Natural killer cell treated with Interleukin-12 subunit alpha and Interleukin-12 subunit beta and Interleukin-15 and Interleukin-18, amount 100 ng/mL, for 72 hours (primary cell): ENCODE measurements at regions not wholly inside any gene's neighbourhood (a gene's known extent, or its start where the extent isn't known, plus 50 kb on each side); places are given as distances from the start of the nearest gene placed in this dataset.
"Not testable (repeated sequence)": the region's sequence is repeated elsewhere in the genome, so short reads cannot be mapped to it uniquely, and the experiment has no call there.

Experiments
- ATAC-seq, 2 donors: fragments of 150-1000 bp; cut with Tn5 transposase in 1 of 2; sonication (Bioruptor Pico), chemical (Tn5 transposase) in 1 of 2; 2 replicates each; pipeline ENCODE4 v1.10.0; 2021
- DNase-seq: peaks from one replicate; pipeline ENCODE4 v3.0.0; 2022; ENCODE audit warnings: low spot score
- H3K27ac Mint-ChIP-seq, 2 donors: 1 replicate in 1 of 2; 2 replicates in 1 of 2; pipeline ENCODE4 v1.8.0; 2022; ENCODE audit warnings: mixed read lengths in 2 of 2, mild to moderate bottlenecking in 1 of 2, moderate library complexity in 1 of 2
- H3K27me3 Mint-ChIP-seq, 2 donors: 1 replicate in 1 of 2; 2 replicates in 1 of 2; pipeline ENCODE4 v1.8.0; 2022; ENCODE audit warnings: mixed read lengths in 2 of 2
- H3K36me3 Mint-ChIP-seq: one replicate; pipeline ENCODE4 v1.8.0; 2022; ENCODE audit warnings: mixed read lengths
- H3K4me1 Mint-ChIP-seq, 2 donors: 1 replicate in 1 of 2; 2 replicates in 1 of 2; pipeline ENCODE4 v1.8.0; 2022; ENCODE audit warnings: low read depth in 2 of 2, mixed read lengths in 2 of 2, mild to moderate bottlenecking in 1 of 2
- H3K4me3 Mint-ChIP-seq: one replicate; pipeline ENCODE4 v1.8.0; 2022; ENCODE audit warnings: mixed read lengths
- H3K9me3 Mint-ChIP-seq: 2 replicates; pipeline ENCODE4 v1.8.0; 2022; ENCODE audit warnings: mixed read lengths

GRCh38 chr22:49691256-49691655 is 136.4 kb downstream of the BRD1 start:
- DNase-seq: no peak
- H3K4me1 Mint-ChIP-seq: no peaks in the 10 kb centered on the region

GRCh38 chr22:49690454-49690853 is 137.2 kb downstream of the BRD1 start:
- Mint-ChIP-seq H3K4me3 (peak overlapping the region; percentile 16), H3K27ac (no peak overlapping the region), H3K27me3 (peaks cover 0 to 18% of the 10 kb centered on the region in 2 donors), H3K36me3 (no peaks in the 10 kb centered on the region), H3K9me3 (no peaks in the 10 kb centered on the region), H3K4me1 (no peaks in the 10 kb centered on the region)
- peak in 1 of 2 donors; percentile 53 for ATAC-seq
- DNase-seq: no peak

More at GRCh38 chr22:49691256-49691655, 136.4 kb downstream of the BRD1 start:
- Mint-ChIP-seq H3K4me3 (no peak overlapping the region), H3K9me3 (no peaks in the 10 kb centered on the region), H3K36me3 (no peaks in the 10 kb centered on the region), H3K27me3 (peaks cover 0 to 18% of the 10 kb centered on the region in 2 donors), H3K27ac (no peak overlapping the region)
- no peak for ATAC-seq

GRCh38 chr22:49689858-49690257 is 137.8 kb downstream of the BRD1 start:
- ATAC-seq (no peak), DNase-seq (no peak)
- Mint-ChIP-seq H3K4me1 (no peaks in the 10 kb centered on the region), H3K4me3 (no peak overlapping the region), H3K9me3 (no peaks in the 10 kb centered on the region), H3K36me3 (no peaks in the 10 kb centered on the region), H3K27me3 (peaks cover 0 to 19% of the 10 kb centered on the region in 2 donors), H3K27ac (no peak overlapping the region)

- H3K27ac Mint-ChIP-seq: no peak overlapping the region
- no peaks in the 10 kb centered on the region for H3K36me3 Mint-ChIP-seq
- H3K4me3 Mint-ChIP-seq: no peak overlapping the region
- ATAC-seq: no peak
- DNase-seq: no peak
- H3K27me3 Mint-ChIP-seq: peaks cover 4 to 24% of the 10 kb centered on the region in 2 donors
- H3K9me3 Mint-ChIP-seq: no peaks in the 10 kb centered on the region
- no peaks in the 10 kb centered on the region for H3K4me1 Mint-ChIP-seq
Observed at GRCh38 chr22:49689255-49689770, 138.4 kb downstream of the BRD1 start.

GRCh38 chr22:49688516-49689254 is 139.0 kb downstream of the BRD1 start:
- DNase-seq (no peak), ATAC-seq (no peak)
- Mint-ChIP-seq H3K27me3 (peaks cover 4 to 31% of the 10 kb centered on the region in 2 donors), H3K9me3 (no peaks in the 10 kb centered on the region), H3K4me3 (no peak overlapping the region), H3K36me3 (no peaks in the 10 kb centered on the region), H3K4me1 (no peaks in the 10 kb centered on the region), H3K27ac (no peak overlapping the region)

- Mint-ChIP-seq H3K4me3 (no peak overlapping the region), H3K27ac (no peak overlapping the region), H3K27me3 (peaks cover 8 to 37% of the 10 kb centered on the region in 2 donors), H3K9me3 (peaks cover 3% of the 10 kb centered on the region), H3K4me1 (no peaks in the 10 kb centered on the region), H3K36me3 (no peaks in the 10 kb centered on the region)
- no peak for DNase-seq
- no peak for ATAC-seq
Observed at GRCh38 chr22:49687786-49688515, 139.7 kb downstream of the BRD1 start.

GRCh38 chr22:49687333-49687732 is 140.3 kb downstream of the BRD1 start:
- ATAC-seq: no peak
- no peak for DNase-seq
- no peak overlapping the region for H3K4me3 Mint-ChIP-seq

GRCh38 chr22:49686495-49687219 is 141.0 kb downstream of the BRD1 start:
- peaks cover 3% of the 10 kb centered on the region for H3K9me3 Mint-ChIP-seq
- H3K27ac Mint-ChIP-seq: no peak overlapping the region
- no peaks in the 10 kb centered on the region for H3K36me3 Mint-ChIP-seq
- no peak for ATAC-seq
- peaks cover 14 to 43% of the 10 kb centered on the region in 2 donors for H3K27me3 Mint-ChIP-seq
- H3K4me3 Mint-ChIP-seq: no peak overlapping the region
- DNase-seq: no peak
- H3K4me1 Mint-ChIP-seq: no peaks in the 10 kb centered on the region

More at GRCh38 chr22:49687333-49687732, 140.3 kb downstream of the BRD1 start:
- peaks cover 14 to 43% of the 10 kb centered on the region in 2 donors for H3K27me3 Mint-ChIP-seq
- no peak overlapping the region for H3K27ac Mint-ChIP-seq
- peaks cover 3% of the 10 kb centered on the region for H3K9me3 Mint-ChIP-seq
- H3K4me1 Mint-ChIP-seq: no peaks in the 10 kb centered on the region
- no peaks in the 10 kb centered on the region for H3K36me3 Mint-ChIP-seq

- no peak for DNase-seq
- H3K27me3 Mint-ChIP-seq: peaks cover 14 to 36% of the 10 kb centered on the region in 2 donors
- no peak overlapping the region for H3K27ac Mint-ChIP-seq
- no peaks in the 10 kb centered on the region for H3K4me1 Mint-ChIP-seq
- no peaks in the 10 kb centered on the region for H3K36me3 Mint-ChIP-seq
- peaks cover 3% of the 10 kb centered on the region for H3K9me3 Mint-ChIP-seq
- no peak overlapping the region for H3K4me3 Mint-ChIP-seq
- ATAC-seq: no peak
Observed at GRCh38 chr22:49685686-49686085, 142.0 kb downstream of the BRD1 start.

- H3K4me1 Mint-ChIP-seq: no peaks in the 10 kb centered on the region
- no peaks in the 10 kb centered on the region for H3K36me3 Mint-ChIP-seq
- H3K9me3 Mint-ChIP-seq: peaks cover 3% of the 10 kb centered on the region
- no peak overlapping the region for H3K4me3 Mint-ChIP-seq
- DNase-seq (no peak), ATAC-seq (no peak)
- peaks cover 14 to 36% of the 10 kb centered on the region in 2 donors for H3K27me3 Mint-ChIP-seq
- H3K27ac Mint-ChIP-seq: no peak overlapping the region
Observed at GRCh38 chr22:49685116-49685515, 142.6 kb downstream of the BRD1 start.

- Mint-ChIP-seq H3K4me3 (no peak overlapping the region), H3K36me3 (no peaks in the 10 kb centered on the region), H3K9me3 (peaks cover 3% of the 10 kb centered on the region), H3K27ac (no peak overlapping the region), H3K27me3 (peaks cover 28 to 48% of the 10 kb centered on the region in 2 donors), H3K4me1 (no peaks in the 10 kb centered on the region)
- ATAC-seq: no peak
- DNase-seq: no peak
Observed at GRCh38 chr22:49683032-49683431, 144.6 kb downstream of the BRD1 start.

GRCh38 chr22:49680819-49681218 is 146.9 kb downstream of the BRD1 start:
- peaks cover 33 to 49% of the 10 kb centered on the region in 2 donors for H3K27me3 Mint-ChIP-seq
- H3K9me3 Mint-ChIP-seq, ATAC-seq, H3K36me3 Mint-ChIP-seq, H3K4me3 Mint-ChIP-seq, H3K4me1 Mint-ChIP-seq, H3K27ac Mint-ChIP-seq, DNase-seq: not testable (repeated sequence)

GRCh38 chr22:49678842-49679170 is 148.9 kb downstream of the BRD1 start:
- H3K4me1 Mint-ChIP-seq: no peaks in the 10 kb centered on the region
- H3K4me3 Mint-ChIP-seq: no peak overlapping the region
- DNase-seq (no peak), ATAC-seq (no peak)
- no peaks in the 10 kb centered on the region for H3K36me3 Mint-ChIP-seq
- H3K27me3 Mint-ChIP-seq: peaks cover 34 to 38% of the 10 kb centered on the region in 2 donors
- H3K27ac Mint-ChIP-seq: no peak overlapping the region
- peaks cover 3% of the 10 kb centered on the region for H3K9me3 Mint-ChIP-seq
